Germinal center (tissue), 1 donor: ENCODE measurements at regions not wholly inside any gene's neighbourhood (a gene's known extent, or its start where the extent isn't known, plus 50 kb on each side); places are given as distances from the start of the nearest gene placed in this dataset.

Experiments
- DNase-seq: peaks from one replicate; pipeline ENCODE4 v3.0.0; 2012; ENCODE audit warnings: mixed read lengths, low spot score

- no peak for DNase-seq
Measured at GRCh38 chr9:103625161-103625804, 468.8 kb upstream of the SMC2 start.

GRCh38 chr9:103627731-103628130 lies 466.4 kb upstream of the SMC2 start:
- DNase-seq: no peak

- DNase-seq: no peak
Measured at GRCh38 chr9:103649086-103649485, 445.0 kb upstream of the SMC2 start.

- no peak for DNase-seq
Measured at GRCh38 chr9:103658156-103658555, 436.0 kb upstream of the SMC2 start.

GRCh38 chr9:103660830-103661229 lies 433.3 kb upstream of the SMC2 start:
- DNase-seq: no peak

- no peak for DNase-seq
Measured at GRCh38 chr9:103661663-103662062, 432.4 kb upstream of the SMC2 start.

GRCh38 chr9:103669296-103669695 lies 424.8 kb upstream of the SMC2 start:
- no peak for DNase-seq

- no peak for DNase-seq
Measured at GRCh38 chr9:103674271-103674670, 419.8 kb upstream of the SMC2 start.

- DNase-seq: no peak
Measured at GRCh38 chr9:103680581-103680980, 413.5 kb upstream of the SMC2 start.

- DNase-seq: no peak
Measured at GRCh38 chr9:103681435-103681834, 412.7 kb upstream of the SMC2 start.

GRCh38 chr9:103700195-103700962 lies 393.7 kb upstream of the SMC2 start:
- no peak for DNase-seq

GRCh38 chr9:103702572-103702971 lies 391.5 kb upstream of the SMC2 start:
- no peak for DNase-seq

- DNase-seq: no peak
Measured at GRCh38 chr9:103707181-103707580, 386.9 kb upstream of the SMC2 start.

- DNase-seq: no peak
Measured at GRCh38 chr9:103709366-103709765, 384.7 kb upstream of the SMC2 start.

- no peak for DNase-seq
Measured at GRCh38 chr9:103713631-103714030, 380.5 kb upstream of the SMC2 start.

- no peak for DNase-seq
Measured at GRCh38 chr9:103714992-103715391, 379.1 kb upstream of the SMC2 start.

- no peak for DNase-seq
Measured at GRCh38 chr9:103721056-103721455, 373.1 kb upstream of the SMC2 start.

GRCh38 chr9:103730866-103731265 lies 363.2 kb upstream of the SMC2 start:
- no peak for DNase-seq

GRCh38 chr9:103731541-103731940 lies 362.6 kb upstream of the SMC2 start:
- no peak for DNase-seq

GRCh38 chr9:103734471-103734870 lies 359.6 kb upstream of the SMC2 start:
- no peak for DNase-seq

- DNase-seq: no peak
Measured at GRCh38 chr9:103755441-103755840, 338.7 kb upstream of the SMC2 start.

- no peak for DNase-seq
Measured at GRCh38 chr9:103755986-103756385, 338.1 kb upstream of the SMC2 start.

GRCh38 chr9:103757062-103757461 lies 337.0 kb upstream of the SMC2 start:
- no peak for DNase-seq

- DNase-seq: no peak
Measured at GRCh38 chr9:103761466-103761865, 332.6 kb upstream of the SMC2 start.
